HepG2 (cell line): ENCODE measurements at regions not wholly inside any gene's neighbourhood (a gene's known extent, or its start where the extent isn't known, plus 50 kb on each side); places are given as distances from the start of the nearest gene placed in this dataset.

Experiments used
- ATAC-seq: fragments of 200-7000 bp; cut with Tn5 transposase; 3 replicates; pipeline ENCODE4 v1.9.1; 2020; ENCODE audit warnings: mild to moderate bottlenecking, moderate library complexity
- BruUV-seq: library from RNA; stranded (reverse); fragments of 400-500 nt; replicated peaks from 2 replicates; lab custom pipeline; 2021; lab: Mats Ljungman, UMichigan
- CTCF ChIA-PET: fragments of 300-600 bp; formaldehyde crosslinking; extraction: SDS; loops from one replicate; lab custom pipeline; 2021; ENCODE audit warnings: low total read pairs, inconsistent platforms, low intra/inter-chr PET ratio; lab: Yijun Ruan, JAX
- POLR2A ChIA-PET: fragments of 350-600 bp; sonication (Branson Sonifier 250); formaldehyde crosslinking; loops from one replicate; lab custom pipeline; 2020; ENCODE audit warnings: antibody characterized with exemption, inconsistent platforms; lab: Yijun Ruan, JAX
- DNase-seq: peaks from one replicate; pipeline ENCODE4 v3.0.0-alpha.2; 2015; ENCODE audit warnings: low spot score
- FAIRE-seq: peaks from 3 replicates; lab custom pipeline; 2011; peaks lifted over from hg19 to GRCh38; lab: Jason Lieb, UNC
- H2AFZ ChIP-seq: one replicate; pipeline ENCODE4 v1.6.1; 2011; ENCODE audit warnings: low read length, inconsistent platforms
- H3K27ac ChIP-seq: fragments of 300-600 bp; 3 replicates; pipeline ENCODE4 v1.8.0; 2011; ENCODE audit warnings: mixed run types, mild to moderate bottlenecking, mixed read lengths, low read length, inconsistent platforms; ENCODE audit not compliant: insufficient read depth; ENCODE audit errors: extremely low read length
- H3K27me3 ChIP-seq, 2 experiments: fragments of 200-600 bp in 1 of 2; 2 replicates in 1 of 2; 3 replicates in 1 of 2; pipeline versions ENCODE4 v1.6.0 to v1.8.0; 2011; ENCODE audit warnings: low read length in 2 of 2, mild to moderate bottlenecking in 2 of 2, moderate library complexity in 2 of 2, inconsistent platforms in 1 of 2; ENCODE audit not compliant: insufficient read depth in 2 of 2, control insufficient read depth in 1 of 2
- H3K36me3 ChIP-seq, 2 experiments: fragments of 200-600 bp in 1 of 2; replicated peaks in 1 of 2; 2 replicates in 1 of 2; 3 replicates in 1 of 2; pipeline versions ENCODE4 v1.5.1 to v1.8.0; 2011; ENCODE audit warnings: low read length in 2 of 2, inconsistent platforms in 1 of 2; ENCODE audit not compliant: insufficient read depth in 2 of 2, control insufficient read depth in 1 of 2
- H3K4me1 ChIP-seq: 2 replicates; pipeline ENCODE4 v1.5.1; 2012; ENCODE audit warnings: low read length, inconsistent platforms; ENCODE audit not compliant: insufficient read depth
- H3K4me2 ChIP-seq: 2 replicates; pipeline ENCODE4 v1.6.0; 2011; ENCODE audit warnings: low read depth, low read length, inconsistent platforms
- H3K4me3 ChIP-seq, 3 experiments: fragments of 200-600 bp in 1 of 3; sonication (generic), shearing (Covaris generic) in 1 of 3; replicated peaks in 1 of 3; 2 replicates each; pipeline ENCODE4 v1.5.1; 2011 to 2016; ENCODE audit warnings: low read length in 3 of 3, inconsistent platforms in 2 of 3, low read depth in 2 of 3, mild to moderate bottlenecking in 2 of 3, control low read depth in 1 of 3, mixed read lengths in 1 of 3; ENCODE audit not compliant: insufficient read depth in 1 of 3
- H3K79me2 ChIP-seq: one replicate; pipeline ENCODE4 v1.6.1; 2011; ENCODE audit warnings: low read length, inconsistent platforms; ENCODE audit not compliant: insufficient read depth
- H3K9ac ChIP-seq: 2 replicates; pipeline ENCODE4 v1.6.0; 2011; ENCODE audit warnings: mild to moderate bottlenecking, low read depth, low read length, inconsistent platforms; ENCODE audit not compliant: insufficient read depth
- H3K9me3 ChIP-seq: 2 replicates; pipeline ENCODE4 v1.5.1; 2012; ENCODE audit warnings: mild to moderate bottlenecking, low read length
- H4K20me1 ChIP-seq: 2 replicates; pipeline ENCODE4 v1.6.0; 2011; ENCODE audit warnings: inconsistent platforms, mild to moderate bottlenecking, low read length, moderate library complexity; ENCODE audit not compliant: insufficient read depth
- ARNTL ChIP-seq: sonication (generic); formaldehyde crosslinking; IDR thresholded peaks from 2 replicates; pipeline ENCODE4 v1.4.0; 2020; ENCODE audit warnings: mild to moderate bottlenecking, missing genetic modification reagents
- FOXK1 ChIP-seq: sonication (generic); formaldehyde crosslinking; IDR thresholded peaks from 2 replicates; pipeline ENCODE4 v1.4.0; 2020; ENCODE audit warnings: low read depth, missing genetic modification reagents, borderline replicate concordance
- GATA4 ChIP-seq: sonication (generic); IDR thresholded peaks from 2 replicates; pipeline ENCODE4 v1.6.1; 2016; ENCODE audit warnings: antibody characterized with exemption, low read depth, borderline replicate concordance
- HOXA7 ChIP-seq: sonication (generic); formaldehyde crosslinking; IDR thresholded peaks from 2 replicates; pipeline ENCODE4 v1.8.1; 2022; ENCODE audit warnings: mild to moderate bottlenecking, missing genetic modification reagents, moderate library complexity
- IKZF1 ChIP-seq: fragments of 450-650 bp; IDR thresholded peaks from 2 replicates; pipeline ENCODE4 v1.7.1; 2016
- KDM5B ChIP-seq: sonication (generic); formaldehyde crosslinking; IDR thresholded peaks from 2 replicates; pipeline ENCODE4 v1.4.0; 2020; ENCODE audit warnings: missing genetic modification reagents, mild to moderate bottlenecking, borderline replicate concordance
- KLF15 ChIP-seq: sonication (generic); formaldehyde crosslinking; IDR thresholded peaks from 2 replicates; pipeline ENCODE4 v1.8.1; 2023; ENCODE audit warnings: borderline replicate concordance, mild to moderate bottlenecking, inconsistent platforms, missing genetic modification reagents, mixed read lengths
- MTA1 ChIP-seq: sonication (generic); formaldehyde crosslinking; IDR thresholded peaks from 2 replicates; pipeline ENCODE4 v1.4.0; 2020; ENCODE audit warnings: missing genetic modification reagents, mild to moderate bottlenecking, borderline replicate concordance
- SIN3A ChIP-seq: IDR thresholded peaks from 2 replicates; pipeline ENCODE4 v1.6.1; 2011; ENCODE audit warnings: low read depth, mild to moderate bottlenecking, control low read depth, low read length, borderline replicate concordance
- TMF1 ChIP-seq: sonication (generic); formaldehyde crosslinking; IDR thresholded peaks from 2 replicates; pipeline ENCODE4 v1.8.1; 2022; ENCODE audit warnings: low read depth, missing genetic modification reagents
- XRCC5 ChIP-seq: fragments of 200-400 bp; formaldehyde crosslinking; optimal IDR thresholded peaks from 2 replicates; pipeline ENCODE3; 2017; ENCODE audit warnings: mild to moderate bottlenecking, low read length
- ZNF136 ChIP-seq: sonication (generic); formaldehyde crosslinking; IDR thresholded peaks from 2 replicates; pipeline ENCODE4 v1.8.1; 2022; ENCODE audit warnings: low read depth, mild to moderate bottlenecking, moderate library complexity, missing genetic modification reagents
- ZNF34 ChIP-seq: sonication (generic); formaldehyde crosslinking; IDR thresholded peaks from 2 replicates; pipeline ENCODE4 v1.4.0; 2020; ENCODE audit warnings: mild to moderate bottlenecking, missing genetic modification reagents, borderline replicate concordance
- ZNF350 ChIP-seq: sonication (generic); formaldehyde crosslinking; IDR thresholded peaks from 2 replicates; pipeline ENCODE4 v1.4.0; 2020; ENCODE audit warnings: mild to moderate bottlenecking, low read depth, missing genetic modification reagents, borderline replicate concordance
- ZNF441 ChIP-seq: sonication (generic); formaldehyde crosslinking; IDR thresholded peaks from 2 replicates; pipeline ENCODE4 v1.7.0; 2021; ENCODE audit warnings: missing genetic modification reagents, borderline replicate concordance
- ZNF543 ChIP-seq: sonication (generic); formaldehyde crosslinking; IDR thresholded peaks from 2 replicates; pipeline ENCODE4 v1.4.0; 2020; ENCODE audit warnings: mild to moderate bottlenecking, missing genetic modification reagents
- ZNF547 ChIP-seq: sonication (generic); formaldehyde crosslinking; IDR thresholded peaks from 2 replicates; pipeline ENCODE4 v1.5.1; 2020; ENCODE audit warnings: mild to moderate bottlenecking, missing genetic modification reagents
- ZNF792 ChIP-seq: IDR thresholded peaks from 2 replicates; pipeline ENCODE4 v1.6.1; 2016
- in situ Hi-C: cut with HindIII; loops from 2 replicates; pipeline ENCODE4 v1.10.0; 2017; ENCODE audit warnings: low pct_unique_long_range_greater_than_20kb; ENCODE audit not compliant: extremely low pct_ligation_motif_present
- intact Hi-C: fragments of 100-400 bp; cut with micrococcal nuclease; formaldehyde crosslinking; loops from one replicate; pipeline ENCODE4 v1.10.0; 2022; ENCODE audit not compliant: unreplicated experiment
- TF ChIP-seq, protein P1 (sequence below): sonication (generic); formaldehyde crosslinking; IDR thresholded peaks from 2 replicates; pipeline ENCODE4 v1.5.0; 2020; ENCODE audit warnings: missing genetic modification reagents
- TF ChIP-seq, protein P2 (sequence below): sonication (generic); formaldehyde crosslinking; IDR thresholded peaks from 2 replicates; pipeline ENCODE4 v1.4.0; 2020; ENCODE audit warnings: missing genetic modification reagents; ENCODE audit errors: not compliant biosample characterization

DNA sequence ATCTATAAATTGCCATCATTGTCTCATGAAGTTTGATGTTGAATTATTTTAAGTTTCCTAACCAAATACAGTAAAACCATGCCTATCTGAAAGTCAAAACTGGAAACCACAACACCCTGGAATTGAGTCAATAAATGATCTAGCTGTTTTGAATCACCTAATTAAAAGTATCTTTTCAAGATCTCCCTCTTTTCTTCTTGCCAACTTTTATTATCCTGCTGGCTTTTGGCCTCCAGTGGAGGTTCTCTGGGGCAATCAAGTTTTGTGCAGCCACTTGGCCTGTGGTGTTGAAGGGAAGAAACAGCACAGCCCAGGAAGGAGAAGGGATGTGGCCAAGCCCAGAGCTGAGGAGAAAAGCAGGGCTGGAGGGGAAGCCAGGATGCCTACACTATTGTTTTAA, 255.4 kb downstream of the COG6 start:
- no peak overlapping the region for H3K4me3 ChIP-seq
- TF ChIP-seq XRCC5 = no peak
- TF ChIP-seq MTA1 = no peak
- no peak for TF ChIP-seq GATA4
- no peak for TF ChIP-seq KLF15 (CRISPR knock-in tag)
- TF ChIP-seq ZNF547 (CRISPR knock-in tag) = no peak
- TF ChIP-seq ZNF350 = no peak
- no peak for TF ChIP-seq TMF1 (CRISPR knock-in tag)
- TF ChIP-seq ZNF34 (CRISPR knock-in tag) = no peak
- no peak for TF ChIP-seq FOXK1
- no peak for TF ChIP-seq ARNTL (CRISPR knock-in tag)
- TF ChIP-seq SIN3A = no peak
- no peak for TF ChIP-seq ZNF441
- TF ChIP-seq IKZF1 = no peak
- TF ChIP-seq, protein P1, sequence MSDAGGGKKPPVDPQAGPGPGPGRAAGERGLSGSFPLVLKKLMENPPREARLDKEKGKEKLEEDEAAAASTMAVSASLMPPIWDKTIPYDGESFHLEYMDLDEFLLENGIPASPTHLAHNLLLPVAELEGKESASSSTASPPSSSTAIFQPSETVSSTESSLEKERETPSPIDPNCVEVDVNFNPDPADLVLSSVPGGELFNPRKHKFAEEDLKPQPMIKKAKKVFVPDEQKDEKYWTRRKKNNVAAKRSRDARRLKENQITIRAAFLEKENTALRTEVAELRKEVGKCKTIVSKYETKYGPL = no peak
- no peak for TF ChIP-seq ZNF136
- no peak for TF ChIP-seq ZNF792 (CRISPR knock-in tag)
- TF ChIP-seq, protein P2, sequence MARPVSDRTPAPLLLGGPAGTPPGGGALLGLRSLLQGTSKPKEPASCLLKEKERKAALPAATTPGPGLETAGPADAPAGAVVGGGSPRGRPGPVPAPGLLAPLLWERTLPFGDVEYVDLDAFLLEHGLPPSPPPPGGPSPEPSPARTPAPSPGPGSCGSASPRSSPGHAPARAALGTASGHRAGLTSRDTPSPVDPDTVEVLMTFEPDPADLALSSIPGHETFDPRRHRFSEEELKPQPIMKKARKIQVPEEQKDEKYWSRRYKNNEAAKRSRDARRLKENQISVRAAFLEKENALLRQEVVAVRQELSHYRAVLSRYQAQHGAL (CRISPR knock-in tag) = no peak
- TF ChIP-seq ZNF543 (CRISPR knock-in tag) = no peak
- TF ChIP-seq HOXA7 (CRISPR knock-in tag) = no peak
- no peak for TF ChIP-seq KDM5B
- H3K9me3 ChIP-seq = no peaks in the 10 kb centered on the region
- no peak overlapping the region for H2AFZ ChIP-seq
- BruUV-seq = no TSS peak
- POLR2A ChIA-PET = no interaction called here
- FAIRE-seq = no peak
- in situ Hi-C loops = no loop called here
- H3K79me2 ChIP-seq = no peaks in the 10 kb centered on the region
- no peaks in the 10 kb centered on the region for H3K36me3 ChIP-seq
- DNase-seq = no peak
- CTCF ChIA-PET = no interaction called here
- no peaks in the 10 kb centered on the region; a peak in 2 of 5 replicates for H3K27me3 ChIP-seq
- no peak overlapping the region for H3K9ac ChIP-seq
- H3K27ac ChIP-seq = no peak overlapping the region
- no peak overlapping the region for H3K4me2 ChIP-seq
- no peak for ATAC-seq
- intact Hi-C loops = no loop called here
- no peaks in the 10 kb centered on the region for H3K4me1 ChIP-seq
- no peaks in the 10 kb centered on the region for H4K20me1 ChIP-seq
